ENCODE measurements at regions not wholly inside any gene's neighbourhood (a gene's known extent, or its start where the extent isn't known, plus 50 kb on each side); places are given as distances from the start of the nearest gene placed in this dataset.

DNA sequence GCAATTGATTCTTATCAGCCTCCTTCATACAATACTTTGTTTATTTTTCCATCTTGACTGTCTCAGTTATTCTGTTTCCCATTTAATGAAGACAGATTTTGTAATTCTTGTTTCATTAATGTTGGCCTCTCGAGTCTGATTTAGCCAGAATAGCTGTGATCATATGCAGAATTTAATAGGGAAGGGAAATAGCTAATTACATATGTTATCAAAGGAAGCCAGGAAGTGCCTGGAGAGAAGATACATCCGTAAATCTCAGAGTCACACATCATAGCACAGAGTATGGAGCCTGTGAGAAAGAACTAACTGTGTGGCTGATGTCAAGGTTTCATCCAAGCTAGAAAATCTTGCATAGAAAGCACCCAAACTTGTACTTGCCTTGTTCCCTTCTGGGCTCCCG lies 288.9 kb upstream of the SLCO3A1 start:
- no TSS peak for BruUV-seq (replicated peaks)
- intact Hi-C loops (cut with micrococcal nuclease) = no loop called here
- no peaks in the 10 kb centered on the region for H3K4me1 ChIP-seq (ENCODE audit: control insufficient read depth in 1 of 2, insufficient read depth in 2 of 2, low read length in 2 of 2)
- DNase-seq (ENCODE audit: low read depth, low spot score) (no peak), ATAC-seq (no peak)
- no peaks in the 10 kb centered on the region for H3K9me2 ChIP-seq (ENCODE audit: insufficient read depth)
- ChIA-PET POLR2A (no interaction called here), CTCF (no interaction called here), RAD21 (ENCODE audit: low non-redundant PET in 1 of 2, low total read pairs in 2 of 2, uncharacterized antibody in 2 of 2, unreplicated experiment in 2 of 2) (no interaction called here)
- no peaks in the 10 kb centered on the region for H4K20me1 ChIP-seq (ENCODE audit: insufficient read depth)
- H3K27ac ChIP-seq (ENCODE audit: low read depth, low read length) = no peak overlapping the region
- H3K79me2 ChIP-seq (ENCODE audit: insufficient read depth, low read length) = no peaks in the 10 kb centered on the region
- no peak overlapping the region for H3K4me3 ChIP-seq (replicated peaks in 1 of 2; ENCODE audit: low read depth in 1 of 2, low read length in 2 of 2)
- TF ChIP-seq SIN3A (IDR thresholded peaks at IDR 0.05; ENCODE audit: low read depth) = no peak
- no peak overlapping the region for H3K9ac ChIP-seq (ENCODE audit: low read length)
- no peak overlapping the region for H3K4me2 ChIP-seq (ENCODE audit: low read length)
- no peaks in the 10 kb centered on the region for H3K36me3 ChIP-seq (ENCODE audit: control insufficient read depth in 1 of 2, insufficient read depth in 2 of 2, low read length in 2 of 2)
- H2AFZ ChIP-seq (ENCODE audit: low read depth, low read length, poor library complexity, severe bottlenecking) = no peak overlapping the region
- peaks cover 46% of the 10 kb centered on the region for H3K27me3 ChIP-seq (ENCODE audit: insufficient read depth, low read length)
- H3K9me3 ChIP-seq (ENCODE audit: control insufficient read depth in 1 of 2, insufficient read depth in 1 of 2, low read depth in 1 of 2, low read length in 2 of 2) = no peaks in the 10 kb centered on the region

- Histone ChIP-seq H3K4me3 (replicated peaks in 1 of 2; ENCODE audit: low read depth in 1 of 2, low read length in 2 of 2) (no peak overlapping the region), H3K36me3 (ENCODE audit: control insufficient read depth in 1 of 2, insufficient read depth in 2 of 2, low read length in 2 of 2) (no peaks in the 10 kb centered on the region), H3K4me1 (ENCODE audit: control insufficient read depth in 1 of 2, insufficient read depth in 2 of 2, low read length in 2 of 2) (no peaks in the 10 kb centered on the region), H3K9me3 (ENCODE audit: control insufficient read depth in 1 of 2, insufficient read depth in 1 of 2, low read depth in 1 of 2, low read length in 2 of 2) (no peaks in the 10 kb centered on the region), H3K4me2 (ENCODE audit: low read length) (no peak overlapping the region), H3K9ac (ENCODE audit: low read length) (no peak overlapping the region), H3K9me2 (ENCODE audit: insufficient read depth) (no peaks in the 10 kb centered on the region), H2AFZ (ENCODE audit: low read depth, low read length, poor library complexity, severe bottlenecking) (no peak overlapping the region), H3K27ac (ENCODE audit: low read depth, low read length) (no peak overlapping the region), H3K79me2 (ENCODE audit: insufficient read depth, low read length) (no peaks in the 10 kb centered on the region), H3K27me3 (ENCODE audit: insufficient read depth, low read length) (peaks cover 44% of the 10 kb centered on the region), H4K20me1 (ENCODE audit: insufficient read depth) (no peaks in the 10 kb centered on the region)
- no TSS peak for BruUV-seq (replicated peaks)
- RAD21 ChIA-PET (ENCODE audit: low non-redundant PET in 1 of 2, low total read pairs in 2 of 2, uncharacterized antibody in 2 of 2, unreplicated experiment in 2 of 2) = no interaction called here
- CTCF ChIA-PET = no interaction called here
- POLR2A ChIA-PET = no interaction called here
- intact Hi-C loops (cut with micrococcal nuclease) = no loop called here
- ATAC-seq (no peak), DNase-seq (ENCODE audit: low read depth, low spot score) (no peak)
- TF ChIP-seq, protein P1, sequence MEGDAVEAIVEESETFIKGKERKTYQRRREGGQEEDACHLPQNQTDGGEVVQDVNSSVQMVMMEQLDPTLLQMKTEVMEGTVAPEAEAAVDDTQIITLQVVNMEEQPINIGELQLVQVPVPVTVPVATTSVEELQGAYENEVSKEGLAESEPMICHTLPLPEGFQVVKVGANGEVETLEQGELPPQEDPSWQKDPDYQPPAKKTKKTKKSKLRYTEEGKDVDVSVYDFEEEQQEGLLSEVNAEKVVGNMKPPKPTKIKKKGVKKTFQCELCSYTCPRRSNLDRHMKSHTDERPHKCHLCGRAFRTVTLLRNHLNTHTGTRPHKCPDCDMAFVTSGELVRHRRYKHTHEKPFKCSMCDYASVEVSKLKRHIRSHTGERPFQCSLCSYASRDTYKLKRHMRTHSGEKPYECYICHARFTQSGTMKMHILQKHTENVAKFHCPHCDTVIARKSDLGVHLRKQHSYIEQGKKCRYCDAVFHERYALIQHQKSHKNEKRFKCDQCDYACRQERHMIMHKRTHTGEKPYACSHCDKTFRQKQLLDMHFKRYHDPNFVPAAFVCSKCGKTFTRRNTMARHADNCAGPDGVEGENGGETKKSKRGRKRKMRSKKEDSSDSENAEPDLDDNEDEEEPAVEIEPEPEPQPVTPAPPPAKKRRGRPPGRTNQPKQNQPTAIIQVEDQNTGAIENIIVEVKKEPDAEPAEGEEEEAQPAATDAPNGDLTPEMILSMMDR (IDR thresholded peaks at IDR 0.05 in 2 of 3, conservative IDR thresholded peaks at IDR 0.05 in 1 of 3; ENCODE audit: borderline replicate concordance in 1 of 3, insufficient read depth in 1 of 3, low read depth in 2 of 3, low read length in 2 of 3) = no peak
- TF ChIP-seq, protein P2, sequence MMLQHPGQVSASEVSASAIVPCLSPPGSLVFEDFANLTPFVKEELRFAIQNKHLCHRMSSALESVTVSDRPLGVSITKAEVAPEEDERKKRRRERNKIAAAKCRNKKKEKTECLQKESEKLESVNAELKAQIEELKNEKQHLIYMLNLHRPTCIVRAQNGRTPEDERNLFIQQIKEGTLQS (IDR thresholded peaks at IDR 0.05) = no peak
- TF ChIP-seq SRF (IDR thresholded peaks at IDR 0.05; ENCODE audit: low read depth) = no peak
- no peak for TF ChIP-seq YY1 (IDR thresholded peaks at IDR 0.05; ENCODE audit: extremely low read depth, insufficient replicate concordance, low read depth, low read length)
- no peak for TF ChIP-seq POLR2A (IDR thresholded peaks at IDR 0.05; ENCODE audit: borderline replicate concordance, extremely low read depth, insufficient read depth, insufficient read length)
- no peak for TF ChIP-seq SIN3A (IDR thresholded peaks at IDR 0.05; ENCODE audit: low read depth)
- no peak for TF ChIP-seq ELF1 (IDR thresholded peaks at IDR 0.05; ENCODE audit: borderline replicate concordance, low read depth)
- TF ChIP-seq ZBTB33 (IDR thresholded peaks at IDR 0.05; ENCODE audit: extremely low read depth, insufficient replicate concordance, low read length) = no peak
- TF ChIP-seq RAD21 (IDR thresholded peaks at IDR 0.05; ENCODE audit: low read depth) = no peak
- no peak for TF ChIP-seq EGR1 (IDR thresholded peaks at IDR 0.05; ENCODE audit: low read depth)
- TF ChIP-seq ZNF274 (IDR thresholded peaks at IDR 0.05; ENCODE audit: low read depth, low read length) = no peak
- no peak for TF ChIP-seq SP1 (IDR thresholded peaks at IDR 0.05; ENCODE audit: low read depth)
- TF ChIP-seq FOSL1 (IDR thresholded peaks at IDR 0.05; ENCODE audit: low read depth) = no peak
These were observed 287.4 kb upstream of the SLCO3A1 start for GRCh38 chr15:91566141-91566540.

All from HCT116 (cell line).